ENCODE measurements at regions not wholly inside any gene's neighbourhood (a gene's known extent, or its start where the extent isn't known, plus 50 kb on each side); places are given as distances from the start of the nearest gene placed in this dataset.

DNA sequence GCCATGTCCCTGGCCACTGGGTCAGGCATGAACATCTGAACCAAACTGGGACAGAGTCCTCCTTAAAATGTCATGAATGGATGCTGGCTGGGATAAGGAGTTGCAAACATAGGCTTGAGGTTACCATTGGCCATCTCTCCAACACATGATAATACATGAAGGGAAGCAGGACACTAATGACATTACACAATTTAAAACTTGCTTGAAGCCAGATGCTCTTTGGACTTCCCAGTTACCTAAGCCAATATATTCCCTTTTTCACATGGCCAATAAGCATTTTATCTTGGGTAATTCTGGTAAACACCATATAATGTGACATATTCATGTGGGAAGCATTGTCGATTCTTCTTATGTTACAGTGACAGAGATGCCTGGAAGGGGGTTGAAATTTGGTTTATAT is 148.0 kb upstream of the PLN start:
- no peak for DNase-seq (ENCODE audit: low spot score)
- intact Hi-C loops (cut with micrococcal nuclease; ENCODE audit: unreplicated experiment), result no loop called here
- BruUV-seq (replicated peaks), result no TSS peak
- ChIA-PET POLR2A (ENCODE audit: low non-redundant PET) (no interaction called here), CTCF (no interaction called here)
- H3K4me1 ChIP-seq (ENCODE audit: insufficient read depth, low read length, poor library complexity, severe bottlenecking), result no peaks in the 10 kb centered on the region
- TF ChIP-seq EZH2 (IDR thresholded peaks at IDR 0.05; ENCODE audit: borderline replicate concordance, low read depth, low read length, poor library complexity, severe bottlenecking), result no peak
- TF ChIP-seq, protein P1, sequence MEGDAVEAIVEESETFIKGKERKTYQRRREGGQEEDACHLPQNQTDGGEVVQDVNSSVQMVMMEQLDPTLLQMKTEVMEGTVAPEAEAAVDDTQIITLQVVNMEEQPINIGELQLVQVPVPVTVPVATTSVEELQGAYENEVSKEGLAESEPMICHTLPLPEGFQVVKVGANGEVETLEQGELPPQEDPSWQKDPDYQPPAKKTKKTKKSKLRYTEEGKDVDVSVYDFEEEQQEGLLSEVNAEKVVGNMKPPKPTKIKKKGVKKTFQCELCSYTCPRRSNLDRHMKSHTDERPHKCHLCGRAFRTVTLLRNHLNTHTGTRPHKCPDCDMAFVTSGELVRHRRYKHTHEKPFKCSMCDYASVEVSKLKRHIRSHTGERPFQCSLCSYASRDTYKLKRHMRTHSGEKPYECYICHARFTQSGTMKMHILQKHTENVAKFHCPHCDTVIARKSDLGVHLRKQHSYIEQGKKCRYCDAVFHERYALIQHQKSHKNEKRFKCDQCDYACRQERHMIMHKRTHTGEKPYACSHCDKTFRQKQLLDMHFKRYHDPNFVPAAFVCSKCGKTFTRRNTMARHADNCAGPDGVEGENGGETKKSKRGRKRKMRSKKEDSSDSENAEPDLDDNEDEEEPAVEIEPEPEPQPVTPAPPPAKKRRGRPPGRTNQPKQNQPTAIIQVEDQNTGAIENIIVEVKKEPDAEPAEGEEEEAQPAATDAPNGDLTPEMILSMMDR (conservative IDR thresholded peaks at IDR 0.05; ENCODE audit: low read depth, low read length), result no peak
- H3K4me3 ChIP-seq (ENCODE audit: low read depth, low read length, poor library complexity, severe bottlenecking), result no peak overlapping the region
- no peaks in the 10 kb centered on the region for H3K27me3 ChIP-seq (replicated peaks; ENCODE audit: insufficient read depth, low read depth, low read length, poor library complexity)
- H3K36me3 ChIP-seq (ENCODE audit: insufficient read depth, low read length, poor library complexity, severe bottlenecking), result no peaks in the 10 kb centered on the region
- H3K9me3 ChIP-seq (ENCODE audit: low read depth, low read length, poor library complexity, severe bottlenecking), result no peaks in the 10 kb centered on the region
- H3K27ac ChIP-seq (ENCODE audit: low read depth, low read length, poor library complexity, severe bottlenecking), result no peak overlapping the region

DNA sequence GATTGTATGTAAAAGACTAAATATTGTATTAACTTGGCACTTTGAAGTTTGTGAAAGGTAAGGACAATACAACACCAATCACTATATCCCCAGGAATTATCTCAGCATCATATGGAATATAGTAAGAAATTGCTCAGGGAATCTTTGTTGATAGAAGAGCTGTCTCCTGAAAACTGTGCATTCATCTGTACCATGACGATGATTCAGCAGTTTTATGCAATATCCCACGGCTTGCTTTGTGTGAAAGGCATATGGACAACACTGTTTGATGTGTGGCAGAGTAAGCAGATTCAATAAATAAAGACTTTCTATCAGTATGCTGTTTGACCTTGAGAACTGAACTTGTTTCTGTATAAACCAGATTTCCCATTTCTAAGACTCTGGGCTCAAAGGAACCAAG is 147.5 kb upstream of the PLN start:
- Histone ChIP-seq H3K4me3 (ENCODE audit: low read depth, low read length, poor library complexity, severe bottlenecking) (no peak overlapping the region), H3K27ac (ENCODE audit: low read depth, low read length, poor library complexity, severe bottlenecking) (no peak overlapping the region), H3K4me1 (ENCODE audit: insufficient read depth, low read length, poor library complexity, severe bottlenecking) (no peaks in the 10 kb centered on the region), H3K36me3 (ENCODE audit: insufficient read depth, low read length, poor library complexity, severe bottlenecking) (no peaks in the 10 kb centered on the region), H3K27me3 (replicated peaks; ENCODE audit: insufficient read depth, low read depth, low read length, poor library complexity) (no peaks in the 10 kb centered on the region), H3K9me3 (ENCODE audit: low read depth, low read length, poor library complexity, severe bottlenecking) (no peaks in the 10 kb centered on the region)
- intact Hi-C loops (cut with micrococcal nuclease; ENCODE audit: unreplicated experiment), result no loop called here
- no peak for TF ChIP-seq EZH2 (IDR thresholded peaks at IDR 0.05; ENCODE audit: borderline replicate concordance, low read depth, low read length, poor library complexity, severe bottlenecking)
- TF ChIP-seq, protein P1 (conservative IDR thresholded peaks at IDR 0.05; ENCODE audit: low read depth, low read length), result no peak
- BruUV-seq (replicated peaks), result no TSS peak
- POLR2A ChIA-PET (ENCODE audit: low non-redundant PET), result no interaction called here
- CTCF ChIA-PET, result no interaction called here
- DNase-seq (ENCODE audit: low spot score), result no peak

GRCh38 chr6:118401325-118401975 is 146.6 kb upstream of the PLN start:
- POLR2A ChIA-PET (ENCODE audit: low non-redundant PET), result no interaction called here

More at GRCh38 chr6:118401325-118401975, 146.6 kb upstream of the PLN start:
- Histone ChIP-seq H3K27ac (ENCODE audit: low read depth, low read length, poor library complexity, severe bottlenecking) (no peak overlapping the region), H3K9me3 (ENCODE audit: low read depth, low read length, poor library complexity, severe bottlenecking) (no peaks in the 10 kb centered on the region), H3K4me1 (ENCODE audit: insufficient read depth, low read length, poor library complexity, severe bottlenecking) (no peaks in the 10 kb centered on the region), H3K27me3 (replicated peaks; ENCODE audit: insufficient read depth, low read depth, low read length, poor library complexity) (no peaks in the 10 kb centered on the region), H3K36me3 (ENCODE audit: insufficient read depth, low read length, poor library complexity, severe bottlenecking) (no peaks in the 10 kb centered on the region), H3K4me3 (ENCODE audit: low read depth, low read length, poor library complexity, severe bottlenecking) (no peak overlapping the region)
- BruUV-seq (replicated peaks), result no TSS peak
- TF ChIP-seq, protein P1 (conservative IDR thresholded peaks at IDR 0.05; ENCODE audit: low read depth, low read length), result no peak
- no peak for TF ChIP-seq EZH2 (IDR thresholded peaks at IDR 0.05; ENCODE audit: borderline replicate concordance, low read depth, low read length, poor library complexity, severe bottlenecking)
- CTCF ChIA-PET, result no interaction called here
- DNase-seq (ENCODE audit: low spot score), result no peak
- intact Hi-C loops (cut with micrococcal nuclease; ENCODE audit: unreplicated experiment), result no loop called here

Measured in A673 (cell line).